Activated CD4-positive, alpha-beta memory T cell treated with anti-CD3 and anti-CD28 coated beads, Interleukin-2, amount 10 ng/mL, durations not matched to agents 7 days and 5 days (primary cell): ENCODE measurements at regions not wholly inside any gene's neighbourhood (a gene's known extent, or its start where the extent isn't known, plus 50 kb on each side); places are given as distances from the start of the nearest gene placed in this dataset.

ENCODE experiments used
- CTCF ChIA-PET: fragments of 350-600 bp; sonication (Branson Sonifier 250); formaldehyde crosslinking; loops from one replicate; lab custom pipeline; 2021; ENCODE audit warnings: antibody characterized with exemption, inconsistent platforms; lab: Charles Lee
- POLR2A ChIA-PET: fragments of 350-600 bp; sonication (Branson Sonifier 250); formaldehyde crosslinking; loops from one replicate; lab custom pipeline; 2021; ENCODE audit warnings: antibody characterized with exemption; lab: Charles Lee
- DNase-seq: peaks from one replicate; pipeline ENCODE4 v3.0.0-alpha.2; 2020
- H3K27ac Mint-ChIP-seq: one replicate; pipeline ENCODE4 v1.8.0; 2021; ENCODE audit warnings: mild to moderate bottlenecking, mixed read lengths
- H3K27me3 Mint-ChIP-seq: one replicate; pipeline ENCODE4 v1.8.0; 2021; ENCODE audit warnings: mixed read lengths
- H3K36me3 Mint-ChIP-seq: one replicate; pipeline ENCODE4 v1.8.0; 2021; ENCODE audit warnings: low read depth, mixed read lengths
- H3K4me1 Mint-ChIP-seq: one replicate; pipeline ENCODE4 v1.8.0; 2021; ENCODE audit warnings: mixed read lengths
- H3K4me3 Mint-ChIP-seq: one replicate; pipeline ENCODE4 v1.8.0; 2021; ENCODE audit warnings: mild to moderate bottlenecking, mixed read lengths
- H3K9me3 Mint-ChIP-seq: one replicate; pipeline ENCODE4 v1.8.0; 2021; ENCODE audit warnings: mixed read lengths

- Mint-ChIP-seq H3K27me3 (no peaks in the 10 kb centered on the region), H3K9me3 (peaks cover 7% of the 10 kb centered on the region), H3K36me3 (no peaks in the 10 kb centered on the region), H3K4me3 (no peak overlapping the region), H3K27ac (no peak overlapping the region), H3K4me1 (no peaks in the 10 kb centered on the region)
- DNase-seq = no peak
- POLR2A ChIA-PET = no interaction called here
- CTCF ChIA-PET = no interaction called here
Observed at GRCh38 chr19:31981545-31981944, 363.9 kb upstream of the ZNF507 start.

GRCh38 chr19:31983647-31984046, 361.8 kb upstream of the ZNF507 start:
- Mint-ChIP-seq H3K9me3 (peaks cover 13% of the 10 kb centered on the region), H3K4me3 (no peak overlapping the region), H3K27ac (no peak overlapping the region), H3K4me1 (no peaks in the 10 kb centered on the region), H3K27me3 (no peaks in the 10 kb centered on the region), H3K36me3 (no peaks in the 10 kb centered on the region)
- ChIA-PET CTCF (no interaction called here), POLR2A (no interaction called here)
- no peak for DNase-seq

GRCh38 chr19:31985001-31985605, 360.3 kb upstream of the ZNF507 start:
- CTCF ChIA-PET = no interaction called here

GRCh38 chr19:31986951-31987350, 358.5 kb upstream of the ZNF507 start:
- no peak overlapping the region for H3K27ac Mint-ChIP-seq
- H3K27me3 Mint-ChIP-seq = no peaks in the 10 kb centered on the region
- ChIA-PET CTCF (no interaction called here), POLR2A (no interaction called here)
- no peaks in the 10 kb centered on the region for H3K36me3 Mint-ChIP-seq
- H3K9me3 Mint-ChIP-seq = peaks cover 13% of the 10 kb centered on the region
- no peak for DNase-seq
- no peak overlapping the region for H3K4me3 Mint-ChIP-seq
- no peaks in the 10 kb centered on the region for H3K4me1 Mint-ChIP-seq

More at GRCh38 chr19:31985001-31985605, 360.3 kb upstream of the ZNF507 start:
- no peak for DNase-seq
- POLR2A ChIA-PET = no interaction called here
- H3K4me3 Mint-ChIP-seq = no peak overlapping the region
- no peaks in the 10 kb centered on the region for H3K27me3 Mint-ChIP-seq
- H3K9me3 Mint-ChIP-seq = peaks cover 13% of the 10 kb centered on the region
- no peaks in the 10 kb centered on the region for H3K4me1 Mint-ChIP-seq
- no peak overlapping the region for H3K27ac Mint-ChIP-seq
- no peaks in the 10 kb centered on the region for H3K36me3 Mint-ChIP-seq

- no peak for DNase-seq
- no peak overlapping the region for H3K27ac Mint-ChIP-seq
- ChIA-PET POLR2A (no interaction called here), CTCF (no interaction called here)
- no peaks in the 10 kb centered on the region for H3K27me3 Mint-ChIP-seq
- no peaks in the 10 kb centered on the region for H3K36me3 Mint-ChIP-seq
- no peaks in the 10 kb centered on the region for H3K4me1 Mint-ChIP-seq
- peaks cover 13% of the 10 kb centered on the region for H3K9me3 Mint-ChIP-seq
- no peak overlapping the region for H3K4me3 Mint-ChIP-seq
Observed at GRCh38 chr19:31988256-31988655, 357.2 kb upstream of the ZNF507 start.

- H3K27me3 Mint-ChIP-seq = no peaks in the 10 kb centered on the region
- DNase-seq = no peak
- H3K9me3 Mint-ChIP-seq = peaks cover 5% of the 10 kb centered on the region
- POLR2A ChIA-PET = no interaction called here
- H3K27ac Mint-ChIP-seq = no peak overlapping the region
- CTCF ChIA-PET = no interaction called here
- no peak overlapping the region for H3K4me3 Mint-ChIP-seq
- H3K4me1 Mint-ChIP-seq = no peaks in the 10 kb centered on the region
- no peaks in the 10 kb centered on the region for H3K36me3 Mint-ChIP-seq
Observed at GRCh38 chr19:31991984-31992655, 353.3 kb upstream of the ZNF507 start.

GRCh38 chr19:31992750-31993149, 352.7 kb upstream of the ZNF507 start:
- ChIA-PET CTCF (no interaction called here), POLR2A (no interaction called here)
- Mint-ChIP-seq H3K9me3 (peaks cover 5% of the 10 kb centered on the region), H3K27ac (no peak overlapping the region), H3K4me3 (no peak overlapping the region), H3K4me1 (no peaks in the 10 kb centered on the region), H3K36me3 (no peaks in the 10 kb centered on the region), H3K27me3 (no peaks in the 10 kb centered on the region)
- DNase-seq = no peak

GRCh38 chr19:31995546-31995945, 349.9 kb upstream of the ZNF507 start:
- Mint-ChIP-seq H3K27ac (no peak overlapping the region), H3K4me1 (no peaks in the 10 kb centered on the region), H3K36me3 (no peaks in the 10 kb centered on the region), H3K9me3 (no peaks in the 10 kb centered on the region), H3K4me3 (no peak overlapping the region), H3K27me3 (no peaks in the 10 kb centered on the region)
- DNase-seq = no peak
- ChIA-PET CTCF (no interaction called here), POLR2A (no interaction called here)

GRCh38 chr19:32010071-32010470, 335.3 kb upstream of the ZNF507 start:
- Mint-ChIP-seq H3K27ac (no peak overlapping the region), H3K36me3 (no peaks in the 10 kb centered on the region), H3K27me3 (no peaks in the 10 kb centered on the region), H3K4me1 (no peaks in the 10 kb centered on the region), H3K4me3 (no peak overlapping the region), H3K9me3 (peaks cover 4% of the 10 kb centered on the region)
- no peak for DNase-seq
- POLR2A ChIA-PET = no interaction called here
- CTCF ChIA-PET = no interaction called here

GRCh38 chr19:32012206-32012605, 333.2 kb upstream of the ZNF507 start:
- Mint-ChIP-seq H3K4me1 (no peaks in the 10 kb centered on the region), H3K27ac (no peak overlapping the region), H3K27me3 (no peaks in the 10 kb centered on the region), H3K9me3 (peaks cover 2% of the 10 kb centered on the region), H3K4me3 (no peak overlapping the region), H3K36me3 (no peaks in the 10 kb centered on the region)
- ChIA-PET POLR2A (no interaction called here), CTCF (no interaction called here)
- DNase-seq = no peak

- no peaks in the 10 kb centered on the region for H3K4me1 Mint-ChIP-seq
- no peak overlapping the region for H3K27ac Mint-ChIP-seq
- H3K36me3 Mint-ChIP-seq = no peaks in the 10 kb centered on the region
- ChIA-PET POLR2A (no interaction called here), CTCF (no interaction called here)
- H3K9me3 Mint-ChIP-seq = peaks cover 2% of the 10 kb centered on the region
- H3K4me3 Mint-ChIP-seq = no peak overlapping the region
- H3K27me3 Mint-ChIP-seq = no peaks in the 10 kb centered on the region
- no peak for DNase-seq
Observed at GRCh38 chr19:32012886-32013631, 332.4 kb upstream of the ZNF507 start.

- POLR2A ChIA-PET = no interaction called here
- no peaks in the 10 kb centered on the region for H3K27me3 Mint-ChIP-seq
- H3K36me3 Mint-ChIP-seq = no peaks in the 10 kb centered on the region
- CTCF ChIA-PET = no interaction called here
- H3K9me3 Mint-ChIP-seq = peaks cover 5% of the 10 kb centered on the region
- H3K4me1 Mint-ChIP-seq = no peaks in the 10 kb centered on the region
- H3K4me3 Mint-ChIP-seq = no peak overlapping the region
- no peak for DNase-seq
- no peak overlapping the region for H3K27ac Mint-ChIP-seq
Observed at GRCh38 chr19:32017176-32017953, 328.0 kb upstream of the ZNF507 start.

- Mint-ChIP-seq H3K27ac (no peak overlapping the region), H3K9me3 (peaks cover 6% of the 10 kb centered on the region), H3K4me3 (no peak overlapping the region), H3K4me1 (no peaks in the 10 kb centered on the region), H3K36me3 (no peaks in the 10 kb centered on the region), H3K27me3 (no peaks in the 10 kb centered on the region)
- CTCF ChIA-PET = no interaction called here
- POLR2A ChIA-PET = no interaction called here
- DNase-seq = no peak
Observed at GRCh38 chr19:32018014-32018413, 327.4 kb upstream of the ZNF507 start.
